GM12873 (cell line): ENCODE measurements at regions not wholly inside any gene's neighbourhood (a gene's known extent, or its start where the extent isn't known, plus 50 kb on each side); places are given as distances from the start of the nearest gene placed in this dataset.

Experiments
- TF ChIP-seq, protein P1 (sequence below): IDR thresholded peaks from 2 replicates; pipeline ENCODE4 v1.5.1; 2012; ENCODE audit warnings: low read depth, mild to moderate bottlenecking, moderate library complexity, low read length, control low read depth; ENCODE audit not compliant: insufficient read depth; ENCODE audit errors: missing control alignments

DNA sequence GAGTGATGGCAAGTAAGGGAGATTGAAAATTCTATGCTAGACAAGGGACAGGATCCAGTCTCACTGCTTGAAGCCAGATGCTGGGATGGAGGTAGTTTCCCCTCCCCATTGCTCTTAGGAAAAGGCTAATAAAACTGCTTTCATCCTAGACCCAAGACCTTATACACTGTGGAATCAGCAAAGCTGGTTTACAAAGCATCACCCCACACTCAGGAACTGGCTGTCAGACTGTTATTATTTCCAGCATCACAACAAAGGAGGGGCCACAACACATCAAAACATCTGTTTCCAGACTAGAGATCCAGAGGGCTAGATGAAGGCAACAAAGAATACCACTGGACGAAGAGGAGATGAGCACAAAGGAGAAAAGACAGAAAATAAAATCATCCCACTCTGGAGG, 364.6 kb upstream of the PTGER4 start:
- TF ChIP-seq, protein P1, sequence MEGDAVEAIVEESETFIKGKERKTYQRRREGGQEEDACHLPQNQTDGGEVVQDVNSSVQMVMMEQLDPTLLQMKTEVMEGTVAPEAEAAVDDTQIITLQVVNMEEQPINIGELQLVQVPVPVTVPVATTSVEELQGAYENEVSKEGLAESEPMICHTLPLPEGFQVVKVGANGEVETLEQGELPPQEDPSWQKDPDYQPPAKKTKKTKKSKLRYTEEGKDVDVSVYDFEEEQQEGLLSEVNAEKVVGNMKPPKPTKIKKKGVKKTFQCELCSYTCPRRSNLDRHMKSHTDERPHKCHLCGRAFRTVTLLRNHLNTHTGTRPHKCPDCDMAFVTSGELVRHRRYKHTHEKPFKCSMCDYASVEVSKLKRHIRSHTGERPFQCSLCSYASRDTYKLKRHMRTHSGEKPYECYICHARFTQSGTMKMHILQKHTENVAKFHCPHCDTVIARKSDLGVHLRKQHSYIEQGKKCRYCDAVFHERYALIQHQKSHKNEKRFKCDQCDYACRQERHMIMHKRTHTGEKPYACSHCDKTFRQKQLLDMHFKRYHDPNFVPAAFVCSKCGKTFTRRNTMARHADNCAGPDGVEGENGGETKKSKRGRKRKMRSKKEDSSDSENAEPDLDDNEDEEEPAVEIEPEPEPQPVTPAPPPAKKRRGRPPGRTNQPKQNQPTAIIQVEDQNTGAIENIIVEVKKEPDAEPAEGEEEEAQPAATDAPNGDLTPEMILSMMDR, result no peak

DNA sequence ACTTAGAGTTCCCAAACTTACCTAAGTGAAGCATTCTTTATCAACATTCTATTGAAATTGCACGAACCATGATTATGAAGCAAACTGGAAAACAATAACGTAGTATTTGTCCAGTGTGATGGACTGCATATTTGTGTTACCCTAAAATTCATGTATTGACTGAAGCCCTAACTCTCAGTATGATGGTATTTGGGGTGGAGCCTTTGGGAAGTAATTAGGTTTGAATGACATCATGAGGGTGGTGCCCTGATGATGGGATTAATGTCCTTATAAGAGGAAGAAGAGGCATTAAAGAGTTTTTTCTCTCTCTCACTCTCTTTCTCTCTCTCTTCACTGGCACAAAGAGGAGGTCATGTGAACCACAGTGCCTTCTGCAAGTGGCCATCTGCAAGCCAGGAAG, 365.4 kb upstream of the PTGER4 start:
- TF ChIP-seq, protein P1, result no peak

DNA sequence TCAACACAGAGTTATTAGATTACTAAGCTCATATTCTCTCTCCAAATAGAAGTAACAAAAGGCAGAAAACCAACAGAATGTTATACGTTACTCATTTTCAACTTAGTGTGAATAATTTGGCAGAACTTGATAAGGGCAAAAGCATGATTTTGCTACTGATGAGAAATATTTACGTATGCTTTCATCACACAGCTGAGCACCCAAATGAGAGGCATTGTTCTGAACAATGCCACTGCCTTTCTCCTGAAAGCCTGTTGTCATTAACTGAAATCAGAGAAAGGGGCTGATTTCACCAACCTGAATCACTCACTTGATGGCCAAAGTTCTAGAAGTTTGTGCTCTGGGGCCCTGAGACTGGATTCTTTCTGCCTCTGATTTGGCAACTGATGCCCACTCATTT, 367.5 kb upstream of the PTGER4 start:
- TF ChIP-seq, protein P1, result no peak

DNA sequence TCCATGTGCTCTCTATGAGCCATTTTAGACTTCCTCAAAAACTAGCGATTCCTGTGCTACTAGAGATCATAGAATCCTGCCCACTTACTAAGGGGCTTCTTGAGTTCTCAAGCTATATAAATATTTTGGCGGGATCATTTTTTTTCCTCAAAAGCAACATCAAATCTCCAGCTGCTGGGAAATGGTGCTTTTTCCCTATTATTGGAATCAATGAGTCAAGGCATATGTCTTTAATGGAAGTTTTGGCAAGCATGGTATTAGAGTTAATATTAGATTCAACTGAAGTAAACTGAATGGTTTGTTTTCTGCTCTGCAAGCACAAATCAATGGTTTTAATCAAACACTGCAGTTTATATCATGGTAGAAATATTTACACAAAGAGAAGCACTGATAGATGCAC, 369.9 kb upstream of the PTGER4 start:
- TF ChIP-seq, protein P1, result no peak

DNA sequence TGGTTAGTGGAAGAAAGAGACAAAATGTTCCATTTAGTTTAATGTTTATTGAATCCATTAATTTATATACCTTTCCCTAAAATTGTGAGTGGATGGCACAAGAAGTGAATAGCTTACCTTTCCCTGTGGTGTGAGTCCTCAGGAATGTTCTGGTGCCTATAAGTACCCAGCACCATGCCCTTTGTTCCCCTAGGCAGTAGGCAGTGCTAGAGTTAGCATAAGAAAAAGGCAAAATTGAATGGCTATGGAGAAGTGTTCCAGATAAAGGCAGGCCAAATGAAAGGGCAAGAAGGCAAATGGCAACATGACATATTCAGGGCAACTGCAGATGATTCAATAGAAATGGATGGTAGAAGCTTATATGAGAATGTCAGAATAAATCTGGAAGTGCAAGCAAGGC, 370.8 kb upstream of the PTGER4 start:
- TF ChIP-seq, protein P1, result no peak

DNA sequence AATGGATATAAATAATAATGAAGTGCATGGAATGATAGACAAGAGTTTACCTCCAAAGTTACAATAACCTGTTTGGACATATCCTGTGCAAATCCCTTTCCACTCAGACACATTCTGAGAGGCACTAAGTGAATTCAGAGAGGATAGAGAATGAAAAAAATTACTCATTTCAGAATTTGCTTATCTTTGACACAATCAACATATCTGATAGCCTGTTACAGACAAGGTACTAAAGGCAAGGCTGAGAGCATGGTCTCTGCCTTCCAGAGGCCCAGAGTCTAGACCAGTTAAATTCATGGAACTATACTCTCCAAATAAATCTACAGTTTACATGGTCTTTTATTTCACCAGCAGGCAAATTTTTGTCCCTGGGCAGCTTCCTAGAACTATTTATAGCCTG, 371.8 kb upstream of the PTGER4 start:
- TF ChIP-seq, protein P1, result no peak

DNA sequence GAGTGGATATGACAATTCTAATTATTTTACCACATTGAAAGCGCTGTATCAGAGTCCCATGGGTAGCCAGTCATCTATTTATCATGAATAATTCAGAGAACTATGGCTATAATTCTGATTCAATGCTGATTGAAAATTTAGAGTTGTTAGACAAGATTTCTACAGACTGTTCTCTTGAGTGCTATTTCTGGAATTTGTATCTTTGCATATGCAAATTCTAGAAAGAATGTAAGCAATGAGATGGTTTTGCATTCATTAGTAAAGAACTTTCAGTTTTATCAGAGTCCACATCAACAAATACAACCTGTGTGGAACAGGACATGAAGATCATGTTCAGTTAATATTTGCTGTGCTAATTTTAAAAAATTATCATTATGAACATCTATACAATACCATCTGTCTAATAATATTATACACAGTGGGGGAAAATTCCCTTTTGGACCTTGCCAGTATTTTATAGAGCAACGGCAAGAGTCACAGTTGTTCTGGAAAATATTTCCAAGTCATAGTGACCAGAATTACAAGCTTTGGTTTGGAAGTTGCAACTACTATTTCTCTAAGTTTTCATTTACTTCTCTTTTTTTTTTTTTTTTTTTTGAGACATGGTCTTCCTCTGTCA, 372.7 kb upstream of the PTGER4 start:
- TF ChIP-seq, protein P1, result no peak

DNA sequence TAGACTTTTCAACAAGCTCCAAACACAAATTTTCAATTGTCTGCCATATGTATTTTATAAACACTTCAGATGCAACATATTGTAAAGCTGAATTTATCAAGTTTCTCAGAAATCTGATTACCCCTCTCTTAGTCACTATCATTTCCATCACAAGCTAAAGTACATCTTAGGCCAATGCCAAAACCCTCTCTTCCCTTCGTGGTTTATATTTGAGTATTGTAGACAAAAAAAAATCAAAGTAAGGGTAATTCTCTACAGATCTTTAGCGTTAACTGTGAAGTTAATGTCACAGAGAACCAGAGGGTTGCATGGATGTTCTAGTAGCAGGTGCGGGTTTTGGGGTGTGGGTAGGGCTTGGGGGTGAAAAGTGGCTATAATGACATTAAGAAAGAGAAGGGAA, 387.7 kb upstream of the PTGER4 start:
- TF ChIP-seq, protein P1, result no peak
